Epithelial cell of proximal tubule (primary cell): ENCODE measurements at regions not wholly inside any gene's neighbourhood (a gene's known extent, or its start where the extent isn't known, plus 50 kb on each side); places are given as distances from the start of the nearest gene placed in this dataset.

Experiments
- DNase-seq: peaks from one replicate; pipeline ENCODE4 v3.0.0-alpha.2; 2011; ENCODE audit warnings: low read depth
- H3K4me3 ChIP-seq: 2 replicates; pipeline ENCODE4 v1.5.1; 2011; ENCODE audit warnings: low read depth, mild to moderate bottlenecking, low read length
- TF ChIP-seq, protein P1 (sequence below): conservative IDR thresholded peaks from 2 replicates; pipeline ENCODE4 v1.5.1; 2012; ENCODE audit warnings: low read depth, mild to moderate bottlenecking, low read length

DNA sequence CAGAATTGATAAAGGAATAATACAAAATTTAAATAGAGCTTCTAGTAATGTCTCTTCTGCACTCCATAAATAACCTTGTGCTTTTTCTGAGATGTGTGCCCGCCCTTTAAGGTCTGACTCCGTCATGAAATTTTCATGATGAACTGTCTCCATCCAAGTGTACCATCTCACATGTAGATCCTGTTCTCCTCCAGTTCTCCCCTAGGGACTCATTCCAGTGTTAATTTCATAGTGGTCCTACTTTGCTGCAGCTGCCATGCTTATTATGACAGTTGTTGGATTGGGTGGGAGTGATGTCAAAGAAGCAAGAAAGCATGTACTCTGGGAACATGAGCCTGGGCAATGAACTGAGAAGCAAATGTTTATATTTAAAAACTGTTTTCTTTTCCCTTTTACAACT is 442.5 kb upstream of the PDE3A start:
- TF ChIP-seq, protein P1, sequence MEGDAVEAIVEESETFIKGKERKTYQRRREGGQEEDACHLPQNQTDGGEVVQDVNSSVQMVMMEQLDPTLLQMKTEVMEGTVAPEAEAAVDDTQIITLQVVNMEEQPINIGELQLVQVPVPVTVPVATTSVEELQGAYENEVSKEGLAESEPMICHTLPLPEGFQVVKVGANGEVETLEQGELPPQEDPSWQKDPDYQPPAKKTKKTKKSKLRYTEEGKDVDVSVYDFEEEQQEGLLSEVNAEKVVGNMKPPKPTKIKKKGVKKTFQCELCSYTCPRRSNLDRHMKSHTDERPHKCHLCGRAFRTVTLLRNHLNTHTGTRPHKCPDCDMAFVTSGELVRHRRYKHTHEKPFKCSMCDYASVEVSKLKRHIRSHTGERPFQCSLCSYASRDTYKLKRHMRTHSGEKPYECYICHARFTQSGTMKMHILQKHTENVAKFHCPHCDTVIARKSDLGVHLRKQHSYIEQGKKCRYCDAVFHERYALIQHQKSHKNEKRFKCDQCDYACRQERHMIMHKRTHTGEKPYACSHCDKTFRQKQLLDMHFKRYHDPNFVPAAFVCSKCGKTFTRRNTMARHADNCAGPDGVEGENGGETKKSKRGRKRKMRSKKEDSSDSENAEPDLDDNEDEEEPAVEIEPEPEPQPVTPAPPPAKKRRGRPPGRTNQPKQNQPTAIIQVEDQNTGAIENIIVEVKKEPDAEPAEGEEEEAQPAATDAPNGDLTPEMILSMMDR, result no peak
- DNase-seq, result no peak
- no peak overlapping the region for H3K4me3 ChIP-seq

DNA sequence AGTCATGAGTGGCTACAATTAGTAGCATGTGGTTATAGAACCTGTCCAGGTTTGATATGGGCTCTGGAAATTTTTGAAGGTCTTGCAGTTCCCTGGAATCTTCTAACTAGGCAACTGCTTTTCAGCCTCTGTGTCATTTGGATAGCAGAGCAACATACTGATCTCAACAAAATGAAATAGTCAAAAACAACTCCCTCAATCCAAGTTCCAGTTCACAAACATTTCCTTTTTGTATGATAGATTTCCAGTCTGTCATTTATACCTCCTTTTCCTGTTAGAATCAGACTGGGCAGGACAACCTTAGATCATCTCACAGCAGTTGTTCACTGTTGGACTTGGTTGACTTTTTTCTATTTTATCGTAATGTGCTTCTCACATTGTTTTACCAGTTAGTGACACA is 442.1 kb upstream of the PDE3A start:
- H3K4me3 ChIP-seq, result no peak overlapping the region
- DNase-seq, result no peak
- TF ChIP-seq, protein P1, result no peak

DNA sequence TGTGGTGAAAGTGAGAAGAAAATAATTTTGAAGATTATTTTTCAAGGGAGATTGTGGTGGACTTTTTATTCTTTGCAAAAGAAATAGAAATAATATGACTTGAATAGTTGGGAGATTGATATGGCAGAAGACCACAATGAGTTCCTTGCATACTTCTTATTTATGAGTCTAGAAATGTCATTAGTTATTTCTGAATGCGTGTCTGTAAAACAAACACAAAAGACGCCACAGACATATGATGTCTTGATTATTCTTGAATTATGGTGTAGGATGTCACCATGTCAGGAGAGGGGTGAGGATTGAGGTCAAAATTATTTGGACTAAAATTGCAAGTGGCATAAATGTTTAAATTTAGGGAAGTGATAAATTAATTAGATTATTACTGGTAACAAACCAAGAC is 440.7 kb upstream of the PDE3A start:
- TF ChIP-seq, protein P1, result no peak
- H3K4me3 ChIP-seq, result no peak overlapping the region
- no peak for DNase-seq

DNA sequence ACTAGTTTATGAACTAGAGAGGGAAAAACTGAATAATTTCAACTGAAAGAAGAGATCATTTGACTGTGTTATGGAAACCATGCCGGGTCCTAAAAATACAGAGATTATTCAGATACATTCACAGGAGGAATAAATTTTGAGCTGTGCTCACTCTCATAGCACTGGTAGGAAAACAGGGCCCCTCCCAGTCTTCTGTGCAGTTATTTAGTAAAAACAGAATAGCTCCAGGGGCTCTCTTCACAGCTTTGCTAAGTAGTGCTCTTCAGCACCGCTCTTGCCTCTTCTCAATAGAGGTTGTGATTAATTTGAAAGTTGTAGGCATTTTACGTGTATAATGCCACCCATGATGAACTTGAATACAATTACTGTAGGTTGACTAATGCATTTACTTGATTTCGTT is 435.9 kb upstream of the PDE3A start:
- no peak overlapping the region for H3K4me3 ChIP-seq
- no peak for DNase-seq
- TF ChIP-seq, protein P1, result no peak

DNA sequence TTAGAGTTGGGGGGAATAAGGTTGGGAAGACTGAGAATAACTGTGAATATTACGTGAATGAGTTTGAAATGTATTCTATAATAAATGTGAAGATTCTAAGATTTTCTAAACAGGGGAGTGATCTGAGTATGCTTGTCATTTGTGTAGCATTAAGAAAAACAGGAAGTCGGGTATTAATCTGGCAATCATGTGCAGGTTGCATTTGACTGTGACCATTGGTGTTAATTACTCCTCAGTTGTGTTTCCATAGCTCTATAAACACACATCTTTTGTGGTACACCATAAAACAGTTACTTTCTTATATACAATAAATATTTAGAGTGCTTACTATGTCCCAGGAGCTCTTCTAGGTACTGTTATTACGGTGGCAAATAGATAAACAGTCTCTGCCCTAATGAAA is 434.4 kb upstream of the PDE3A start:
- TF ChIP-seq, protein P1, result no peak

DNA sequence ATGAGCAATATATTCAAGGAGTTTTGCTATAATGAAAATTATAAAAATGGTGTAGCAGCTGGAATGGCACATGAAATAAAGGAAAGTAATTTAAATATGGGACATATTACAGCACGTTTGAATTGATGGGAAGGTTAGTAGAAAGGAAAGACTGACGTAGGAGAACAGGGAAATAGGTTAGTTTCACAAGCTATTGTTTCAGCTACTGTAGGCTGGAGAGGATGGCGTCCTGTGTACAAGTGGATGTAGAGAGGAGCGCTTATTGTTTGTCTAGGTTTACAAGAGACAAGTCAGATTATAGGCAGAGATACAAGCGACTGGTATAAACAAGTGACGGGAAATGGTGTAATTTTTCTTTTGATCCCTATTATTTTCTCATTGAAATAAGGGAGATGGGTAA is 431.2 kb upstream of the PDE3A start:
- H3K4me3 ChIP-seq, result no peak overlapping the region
- DNase-seq, result no peak
- TF ChIP-seq, protein P1, result no peak

More for the DNA sequence above, 434.4 kb upstream of the PDE3A start:
- no peak for DNase-seq
- H3K4me3 ChIP-seq, result no peak overlapping the region

DNA sequence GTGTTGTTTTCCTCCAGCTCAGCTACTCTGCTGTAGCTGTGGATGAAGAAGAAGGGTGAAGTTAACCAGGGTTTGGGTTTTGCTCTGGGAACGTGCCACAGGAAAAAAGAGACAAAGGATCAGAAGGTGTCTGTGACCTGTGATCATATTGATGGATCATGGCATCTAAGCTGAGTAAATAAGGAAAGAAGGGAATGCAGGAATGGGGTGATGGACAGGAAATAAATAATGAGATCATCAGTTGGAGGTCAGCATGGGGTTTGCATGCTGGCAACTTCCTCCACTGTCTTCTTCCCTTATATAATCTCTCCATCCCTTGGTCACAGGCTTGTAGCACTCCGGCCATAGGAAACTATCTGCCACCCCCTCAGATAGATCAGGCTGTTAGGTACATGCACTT is 430.3 kb upstream of the PDE3A start:
- TF ChIP-seq, protein P1, result no peak
- no peak for DNase-seq
- H3K4me3 ChIP-seq, result no peak overlapping the region
